PC-3 (cell line): ENCODE measurements at regions not wholly inside any gene's neighbourhood (a gene's known extent, or its start where the extent isn't known, plus 50 kb on each side); places are given as distances from the start of the nearest gene placed in this dataset.

ENCODE experiments used
- ATAC-seq: fragments of 200-7000 bp; cut with Tn5 transposase; 2 replicates; pipeline ENCODE4 v1.9.1; 2020; ENCODE audit warnings: mild to moderate bottlenecking, moderate library complexity
- BruUV-seq: library from RNA; stranded (reverse); fragments of 400-500 nt; replicated peaks from 2 replicates; lab custom pipeline; 2021; lab: Mats Ljungman, UMichigan
- CTCF ChIA-PET: fragments of 300-600 bp; sonication (Branson Sonifier 250); formaldehyde crosslinking; loops from one replicate; lab custom pipeline; 2022; ENCODE audit warnings: antibody characterized with exemption; lab: Charles Lee
- POLR2A ChIA-PET: fragments of 300-600 bp; sonication (Branson Sonifier 250); formaldehyde crosslinking; loops from one replicate; lab custom pipeline; 2022; ENCODE audit warnings: antibody characterized with exemption; ENCODE audit not compliant: unreplicated experiment; lab: Charles Lee
- DNase-seq: peaks from one replicate; pipeline ENCODE4 v3.0.0-alpha.2; 2015
- H2AFZ ChIP-seq: fragments of 300-600 bp; sonication (generic); 2 replicates; pipeline ENCODE4 v1.6.0; 2016; ENCODE audit warnings: antibody characterized with exemption, low read length
- H3F3A ChIP-seq: fragments of 300-600 bp; sonication (generic); one replicate; pipeline ENCODE4 v1.6.0; 2017; ENCODE audit warnings: antibody characterized with exemption, low read length, control low read depth, mild to moderate bottlenecking; ENCODE audit not compliant: unreplicated experiment
- H3K27ac ChIP-seq: fragments of 300-600 bp; sonication (generic); 2 replicates; pipeline ENCODE4 v1.5.1; 2016; ENCODE audit warnings: mild to moderate bottlenecking, low read length
- H3K27me3 ChIP-seq: fragments of 300-600 bp; sonication (generic); 2 replicates; pipeline ENCODE4 v1.6.1; 2016; ENCODE audit warnings: low read length, mixed read lengths
- H3K36me3 ChIP-seq: fragments of 300-600 bp; sonication (generic); 2 replicates; pipeline ENCODE4 v1.6.1; 2016; ENCODE audit warnings: low read depth, mixed run types, low read length, mixed read lengths
- H3K4me1 ChIP-seq: fragments of 300-600 bp; sonication (generic); 2 replicates; pipeline ENCODE4 v1.5.1; 2016; ENCODE audit warnings: low read length; ENCODE audit not compliant: insufficient read depth
- H3K4me2 ChIP-seq: fragments of 300-600 bp; sonication (generic); 2 replicates; pipeline ENCODE4 v1.6.0; 2016; ENCODE audit warnings: low read length
- H3K4me3 ChIP-seq: fragments of 300-600 bp; sonication (generic); 2 replicates; pipeline ENCODE4 v1.5.1; 2016; ENCODE audit warnings: mild to moderate bottlenecking, low read length, mixed read lengths
- H3K79me2 ChIP-seq: fragments of 300-600 bp; sonication (generic); 2 replicates; pipeline ENCODE4 v1.6.1; 2017; ENCODE audit warnings: low read length, mixed read lengths
- H3K9ac ChIP-seq: fragments of 300-600 bp; sonication (generic); 2 replicates; pipeline ENCODE4 v1.6.0; 2016; ENCODE audit warnings: mild to moderate bottlenecking, low read length
- H3K9me2 ChIP-seq: fragments of 300-600 bp; sonication (generic); replicated peaks from 2 replicates; pipeline ENCODE4 v1.6.1; 2016; ENCODE audit warnings: mixed run types, low read length, mixed read lengths
- H3K9me3 ChIP-seq: fragments of 300-600 bp; sonication (generic); 2 replicates; pipeline ENCODE4 v1.6.1; 2016; ENCODE audit warnings: low read length, mixed read lengths
- H4K20me1 ChIP-seq: fragments of 300-600 bp; sonication (generic); 2 replicates; pipeline ENCODE4 v1.6.1; 2016; ENCODE audit warnings: low read length, mixed read lengths
- CTCF ChIP-seq: fragments of 300-600 bp; sonication (generic); conservative IDR thresholded peaks from 2 replicates; pipeline ENCODE4 v1.5.1; 2017; ENCODE audit warnings: antibody characterized with exemption, low read depth, mild to moderate bottlenecking, low read length
- EZH2 ChIP-seq: fragments of 300-600 bp; sonication (generic); IDR thresholded peaks from one replicate; pipeline ENCODE4 v1.6.1; 2017; ENCODE audit warnings: antibody characterized with exemption, mild to moderate bottlenecking, low read length; ENCODE audit not compliant: unreplicated experiment
- EZH2phosphoT487 ChIP-seq: fragments of 300-600 bp; sonication (generic); IDR thresholded peaks from 2 replicates; pipeline ENCODE4 v1.6.1; 2018; ENCODE audit warnings: mild to moderate bottlenecking, antibody characterized with exemption, low read length, borderline replicate concordance
- intact Hi-C: fragments of 100-400 bp; cut with micrococcal nuclease; formaldehyde crosslinking; loops from 2 replicates; pipeline ENCODE4 v1.9.0; 2023

- ATAC-seq (no peak), DNase-seq (no peak)
- POLR2A ChIA-PET = no interaction called here
- no peak overlapping the region for H3K4me3 ChIP-seq
- H3K27me3 ChIP-seq = no peaks in the 10 kb centered on the region
- no peaks in the 10 kb centered on the region for H3K79me2 ChIP-seq
- no peak overlapping the region for H3K27ac ChIP-seq
- H3K9me3 ChIP-seq = no peaks in the 10 kb centered on the region
- BruUV-seq = no TSS peak
- no peaks in the 10 kb centered on the region for H3K9me2 ChIP-seq
- no peaks in the 10 kb centered on the region for H3K36me3 ChIP-seq
- H4K20me1 ChIP-seq = no peaks in the 10 kb centered on the region
- H2AFZ ChIP-seq = no peak overlapping the region
- TF ChIP-seq EZH2phosphoT487 (no peak), EZH2 (no peak), CTCF (no peak)
- no peaks in the 10 kb centered on the region for H3K4me1 ChIP-seq
- H3K4me2 ChIP-seq = no peak overlapping the region
- H3K9ac ChIP-seq = no peak overlapping the region
- intact Hi-C loops = no loop called here
- CTCF ChIA-PET = no interaction called here
- no peaks in the 10 kb centered on the region for H3F3A ChIP-seq
Measured at GRCh38 chr10:45564303-45564959, 108.1 kb downstream of the ZFAND4 start.

GRCh38 chr10:45561952-45562351 lies 110.6 kb downstream of the ZFAND4 start:
- intact Hi-C loops = no loop called here
- Histone ChIP-seq H3K36me3 (no peaks in the 10 kb centered on the region), H2AFZ (no peak overlapping the region), H3K4me1 (no peaks in the 10 kb centered on the region), H3F3A (no peaks in the 10 kb centered on the region), H3K9ac (no peak overlapping the region), H3K27ac (no peak overlapping the region), H4K20me1 (no peaks in the 10 kb centered on the region), H3K27me3 (no peaks in the 10 kb centered on the region), H3K4me2 (no peak overlapping the region), H3K9me3 (no peaks in the 10 kb centered on the region), H3K4me3 (no peak overlapping the region), H3K79me2 (no peaks in the 10 kb centered on the region), H3K9me2 (no peaks in the 10 kb centered on the region)
- ATAC-seq = no peak
- ChIA-PET POLR2A (no interaction called here), CTCF (no interaction called here)
- BruUV-seq = no TSS peak
- TF ChIP-seq EZH2phosphoT487 (no peak), EZH2 (no peak), CTCF (no peak)
- DNase-seq = no peak

GRCh38 chr10:45560262-45560661 lies 112.3 kb downstream of the ZFAND4 start:
- Histone ChIP-seq H3K27ac (no peak overlapping the region), H3K36me3 (no peaks in the 10 kb centered on the region), H3K79me2 (no peaks in the 10 kb centered on the region), H3K9me2 (no peaks in the 10 kb centered on the region), H4K20me1 (no peaks in the 10 kb centered on the region), H3K4me1 (no peaks in the 10 kb centered on the region), H3K4me3 (no peak overlapping the region), H3K4me2 (no peak overlapping the region), H3K9me3 (no peaks in the 10 kb centered on the region), H2AFZ (no peak overlapping the region), H3F3A (no peaks in the 10 kb centered on the region), H3K27me3 (no peaks in the 10 kb centered on the region), H3K9ac (no peak overlapping the region)
- CTCF ChIA-PET = no interaction called here
- DNase-seq = no peak
- POLR2A ChIA-PET = no interaction called here
- TF ChIP-seq EZH2phosphoT487 = no peak
- TF ChIP-seq CTCF = no peak
- no peak for TF ChIP-seq EZH2
- no TSS peak for BruUV-seq
- intact Hi-C loops = no loop called here
- no peak for ATAC-seq
